Activated B cell treated with CpG ODN at 0.5 μM for 24 hours (primary cell): ENCODE measurements at regions not wholly inside any gene's neighbourhood (a gene's known extent, or its start where the extent isn't known, plus 50 kb on each side); places are given as distances from the start of the nearest gene placed in this dataset.
"Not testable (repeated sequence)": the region's sequence is repeated elsewhere in the genome, so short reads cannot be mapped to it uniquely, and the experiment has no call there.

Experiments used
- ATAC-seq: fragments of 200-7000 bp; cut with Tn5 transposase; one replicate; pipeline ENCODE4 v1.10.0; 2021; ENCODE audit warnings: low read depth, mild to moderate bottlenecking, moderate library complexity
- CTCF ChIA-PET: fragments of 350-600 bp; sonication (Branson Sonifier 250); formaldehyde crosslinking; loops from one replicate; lab custom pipeline; 2021; ENCODE audit warnings: antibody characterized with exemption; lab: Charles Lee
- POLR2A ChIA-PET: fragments of 350-600 bp; sonication (Branson Sonifier 250); formaldehyde crosslinking; loops from one replicate; lab custom pipeline; 2021; ENCODE audit warnings: antibody characterized with exemption; lab: Charles Lee
- DNase-seq: peaks from one replicate; pipeline ENCODE4 v3.0.0; 2022
- H3K27ac Mint-ChIP-seq: one replicate; pipeline ENCODE4 v1.8.0; 2020; ENCODE audit warnings: mixed read lengths
- H3K27me3 Mint-ChIP-seq: one replicate; pipeline ENCODE4 v1.8.0; 2021; ENCODE audit warnings: mixed read lengths
- H3K36me3 Mint-ChIP-seq: one replicate; pipeline ENCODE4 v1.8.0; 2021; ENCODE audit warnings: low read depth, mixed read lengths
- H3K4me1 Mint-ChIP-seq: one replicate; pipeline ENCODE4 v1.8.0; 2021; ENCODE audit warnings: mixed read lengths
- H3K4me3 Mint-ChIP-seq: one replicate; pipeline ENCODE4 v1.8.0; 2020; ENCODE audit warnings: mild to moderate bottlenecking, mixed read lengths
- H3K9me3 Mint-ChIP-seq: one replicate; pipeline ENCODE4 v1.8.0; 2020; ENCODE audit warnings: mixed read lengths
- CTCF ChIP-seq: fragments of 200-600 bp; IDR thresholded peaks from one replicate; pipeline ENCODE4 v1.8.0; 2022; ENCODE audit warnings: antibody characterized with exemption, mild to moderate bottlenecking
- intact Hi-C: fragments of 100-400 bp; cut with micrococcal nuclease; formaldehyde crosslinking; loops from one replicate; pipeline ENCODE4 v1.15.1; 2024

- Mint-ChIP-seq H3K27ac (no peak overlapping the region), H3K4me1 (no peaks in the 10 kb centered on the region), H3K9me3 (no peaks in the 10 kb centered on the region), H3K36me3 (no peaks in the 10 kb centered on the region), H3K27me3 (no peaks in the 10 kb centered on the region), H3K4me3 (no peak overlapping the region)
- ChIA-PET POLR2A (no interaction called here), CTCF (no interaction called here)
- ATAC-seq (no peak), DNase-seq (no peak)
- no peak for TF ChIP-seq CTCF
- intact Hi-C loops: no loop called here
Observed at GRCh38 chr6:98047164-98047563, 764.1 kb upstream of the MMS22L start.

GRCh38 chr6:98047871-98048270 is 764.9 kb upstream of the MMS22L start:
- TF ChIP-seq CTCF: no peak
- no peak overlapping the region for H3K4me3 Mint-ChIP-seq
- H3K27ac Mint-ChIP-seq: no peak overlapping the region
- POLR2A ChIA-PET: no interaction called here
- no peaks in the 10 kb centered on the region for H3K4me1 Mint-ChIP-seq
- no peaks in the 10 kb centered on the region for H3K9me3 Mint-ChIP-seq
- intact Hi-C loops: no loop called here
- H3K36me3 Mint-ChIP-seq: no peaks in the 10 kb centered on the region
- ATAC-seq (no peak), DNase-seq (no peak)
- CTCF ChIA-PET: no interaction called here
- no peaks in the 10 kb centered on the region for H3K27me3 Mint-ChIP-seq

GRCh38 chr6:98054453-98054852 is 771.4 kb upstream of the MMS22L start:
- DNase-seq: no peak
- Mint-ChIP-seq H3K4me3 (no peak overlapping the region), H3K27me3 (no peaks in the 10 kb centered on the region), H3K9me3 (no peaks in the 10 kb centered on the region), H3K4me1 (no peaks in the 10 kb centered on the region), H3K27ac (no peak overlapping the region), H3K36me3 (no peaks in the 10 kb centered on the region)
- ChIA-PET POLR2A (no interaction called here), CTCF (no interaction called here)
- ATAC-seq: no peak
- intact Hi-C loops: loop anchor here (5.0 kb wide), 1 partner anchor 793 kb away; no protein-coding TSS in a partner anchor
- TF ChIP-seq CTCF: no peak

- Mint-ChIP-seq H3K36me3 (no peaks in the 10 kb centered on the region), H3K4me3 (no peak overlapping the region), H3K27ac (no peak overlapping the region), H3K9me3 (no peaks in the 10 kb centered on the region), H3K27me3 (no peaks in the 10 kb centered on the region), H3K4me1 (no peaks in the 10 kb centered on the region)
- POLR2A ChIA-PET: no interaction called here
- intact Hi-C loops: no loop called here
- CTCF ChIA-PET: no interaction called here
- no peak for TF ChIP-seq CTCF
- DNase-seq (no peak), ATAC-seq (no peak)
Observed at GRCh38 chr6:98056955-98057354, 773.9 kb upstream of the MMS22L start.

DNA sequence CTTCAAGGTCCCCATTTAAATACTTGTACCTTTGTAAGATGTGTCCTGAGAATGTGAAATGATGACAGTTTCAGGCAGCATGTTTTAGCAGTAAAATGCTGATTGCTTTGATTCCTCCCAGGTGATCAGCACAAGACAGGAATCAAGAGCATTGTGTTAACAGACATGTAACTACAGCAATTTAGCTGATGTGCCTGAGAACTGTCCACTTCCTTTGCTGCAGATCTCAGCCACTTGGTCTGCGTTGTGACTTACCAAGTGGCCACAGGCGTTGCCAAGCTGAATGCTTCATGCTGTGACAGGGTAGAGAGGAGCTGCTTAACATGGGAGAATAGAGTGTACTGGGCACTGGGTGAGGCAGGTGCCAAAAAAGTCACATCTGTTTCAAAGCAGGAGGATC is 767.0 kb upstream of the POU3F2 start:
- H3K9me3 Mint-ChIP-seq: peaks cover 5% of the 10 kb centered on the region
- no peaks in the 10 kb centered on the region for H3K4me1 Mint-ChIP-seq
- no peaks in the 10 kb centered on the region for H3K36me3 Mint-ChIP-seq
- intact Hi-C loops: no loop called here
- ChIA-PET CTCF (no interaction called here), POLR2A (no interaction called here)
- TF ChIP-seq CTCF: no peak
- ATAC-seq (no peak), DNase-seq (no peak)
- H3K4me3 Mint-ChIP-seq: no peak overlapping the region
- H3K27me3 Mint-ChIP-seq: no peaks in the 10 kb centered on the region
- H3K27ac Mint-ChIP-seq: no peak overlapping the region

GRCh38 chr6:98088537-98088936 is 745.8 kb upstream of the POU3F2 start:
- H3K27ac Mint-ChIP-seq, CTCF ChIA-PET, ATAC-seq, intact Hi-C loops, POLR2A ChIA-PET, H3K4me3 Mint-ChIP-seq, H3K4me1 Mint-ChIP-seq, H3K9me3 Mint-ChIP-seq, DNase-seq, H3K36me3 Mint-ChIP-seq, H3K27me3 Mint-ChIP-seq: not testable (repeated sequence)
